ENCODE measurements at regions not wholly inside any gene's neighbourhood (a gene's known extent, or its start where the extent isn't known, plus 50 kb on each side); places are given as distances from the start of the nearest gene placed in this dataset.

DNA sequence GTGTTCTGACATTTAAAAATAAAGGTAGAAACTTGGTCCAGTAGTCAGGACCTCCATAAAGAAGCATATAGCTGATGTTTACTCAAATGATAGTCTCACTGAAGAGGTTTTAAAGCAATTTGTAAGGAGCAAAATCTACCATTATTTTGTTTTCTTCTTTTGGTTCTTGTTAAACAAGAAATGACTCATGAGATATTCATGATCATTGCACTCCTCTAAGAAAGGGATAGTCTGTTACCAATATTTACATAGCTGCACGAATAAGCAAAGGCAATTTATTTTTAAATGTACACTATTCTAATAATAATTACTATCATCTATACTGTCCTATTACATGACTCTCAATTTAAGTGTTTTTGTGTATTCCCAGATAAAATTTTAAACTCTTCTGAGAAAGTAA, 397.9 kb downstream of the FAM47B start:
- Histone ChIP-seq H3K14ac (ENCODE audit: low read length) (no peak overlapping the region), H2BK5ac (ENCODE audit: low read length) (no peak overlapping the region), H3K4me3 (ENCODE audit: low read length in 2 of 2) (no peak overlapping the region), H2BK120ac (ENCODE audit: low read depth, low read length) (no peak overlapping the region), H3K27ac (replicated peaks; ENCODE audit: low read length) (no peak overlapping the region), H4K8ac (ENCODE audit: low read depth, low read length) (no peak overlapping the region), H2AK5ac (ENCODE audit: low read depth, low read length) (no peak overlapping the region), H3K36me3 (replicated peaks in 1 of 2; ENCODE audit: control insufficient read depth in 2 of 2, insufficient read depth in 2 of 2, low read length in 2 of 2) (no peaks in the 10 kb centered on the region), H3K79me1 (ENCODE audit: low read depth, low read length) (no peaks in the 10 kb centered on the region), H3K18ac (ENCODE audit: low read length) (no peak overlapping the region), H2AFZ (ENCODE audit: low read length) (no peak overlapping the region), H3K4me2 (ENCODE audit: insufficient read depth, low read length, poor library complexity, severe bottlenecking) (no peak overlapping the region), H2BK12ac (ENCODE audit: low read length) (no peak overlapping the region), H3K9me3 (replicated peaks in 1 of 2; ENCODE audit: control insufficient read depth in 2 of 2, insufficient read depth in 1 of 2, low read depth in 1 of 2, low read length in 2 of 2) (no peaks in the 10 kb centered on the region), H3K27me3 (ENCODE audit: control insufficient read depth in 3 of 3, insufficient read depth in 3 of 3, low read depth in 1 of 3, low read length in 3 of 3) (no peaks in the 10 kb centered on the region), H3K9ac (ENCODE audit: low read depth, low read length, poor library complexity) (no peak overlapping the region), H3K4ac (ENCODE audit: low read length) (no peak overlapping the region), H3K4me1 (ENCODE audit: control insufficient read depth in 2 of 2, insufficient read depth in 1 of 2, low read depth in 1 of 2, low read length in 2 of 2) (no peaks in the 10 kb centered on the region), H4K91ac (ENCODE audit: low read depth, low read length, poor library complexity) (no peak overlapping the region), H2BK15ac (ENCODE audit: low read length) (no peak overlapping the region), H3K23ac (ENCODE audit: low read depth, low read length, poor library complexity) (no peak overlapping the region)
- WGBS, 2 donors (ENCODE audit: extremely low coverage in 2 of 2, insufficient read length in 2 of 2, insufficient replicate concordance in 1 of 2): no CpG with 5 or more reads among the region's 1 CpG
- no peak for DNase-seq (ENCODE audit: low spot score)

GRCh38 chrX:35351212-35351611, 408.6 kb downstream of the FAM47B start:
- no peak overlapping the region for H3K4ac ChIP-seq (ENCODE audit: low read length)
- no peaks in the 10 kb centered on the region for H3K27me3 ChIP-seq (ENCODE audit: control insufficient read depth in 3 of 3, insufficient read depth in 3 of 3, low read depth in 1 of 3, low read length in 3 of 3)
- H3K23ac ChIP-seq (ENCODE audit: low read depth, low read length, poor library complexity): no peak overlapping the region
- H4K8ac ChIP-seq (ENCODE audit: low read depth, low read length): no peak overlapping the region
- no peak overlapping the region for H2BK120ac ChIP-seq (ENCODE audit: low read depth, low read length)
- no peak overlapping the region for H2AK5ac ChIP-seq (ENCODE audit: low read depth, low read length)
- no peaks in the 10 kb centered on the region for H3K79me1 ChIP-seq (ENCODE audit: low read depth, low read length)
- DNase-seq (ENCODE audit: low spot score): no peak
- no peak overlapping the region for H2BK5ac ChIP-seq (ENCODE audit: low read length)
- H3K14ac ChIP-seq (ENCODE audit: low read length): no peak overlapping the region
- no peak overlapping the region for H2AFZ ChIP-seq (ENCODE audit: low read length)
- H3K4me2 ChIP-seq (ENCODE audit: insufficient read depth, low read length, poor library complexity, severe bottlenecking): no peak overlapping the region
- H3K36me3 ChIP-seq (replicated peaks in 1 of 2; ENCODE audit: control insufficient read depth in 2 of 2, insufficient read depth in 2 of 2, low read length in 2 of 2): no peaks in the 10 kb centered on the region
- H3K9ac ChIP-seq (ENCODE audit: low read depth, low read length, poor library complexity): no peak overlapping the region
- no peak overlapping the region for H2BK15ac ChIP-seq (ENCODE audit: low read length)
- no peaks in the 10 kb centered on the region for H3K4me1 ChIP-seq (ENCODE audit: control insufficient read depth in 2 of 2, insufficient read depth in 1 of 2, low read depth in 1 of 2, low read length in 2 of 2)
- no peaks in the 10 kb centered on the region for H3K9me3 ChIP-seq (replicated peaks in 1 of 2; ENCODE audit: control insufficient read depth in 2 of 2, insufficient read depth in 1 of 2, low read depth in 1 of 2, low read length in 2 of 2)
- no peak overlapping the region for H3K4me3 ChIP-seq (ENCODE audit: low read length in 2 of 2)
- H3K18ac ChIP-seq (ENCODE audit: low read length): no peak overlapping the region
- no CpG with 5 or more reads among the region's 1 CpG for WGBS, 2 donors (ENCODE audit: extremely low coverage in 2 of 2, insufficient read length in 2 of 2, insufficient replicate concordance in 1 of 2)
- H2BK12ac ChIP-seq (ENCODE audit: low read length): no peak overlapping the region
- no peak overlapping the region for H3K27ac ChIP-seq (replicated peaks; ENCODE audit: low read length)
- H4K91ac ChIP-seq (ENCODE audit: low read depth, low read length, poor library complexity): no peak overlapping the region

DNA sequence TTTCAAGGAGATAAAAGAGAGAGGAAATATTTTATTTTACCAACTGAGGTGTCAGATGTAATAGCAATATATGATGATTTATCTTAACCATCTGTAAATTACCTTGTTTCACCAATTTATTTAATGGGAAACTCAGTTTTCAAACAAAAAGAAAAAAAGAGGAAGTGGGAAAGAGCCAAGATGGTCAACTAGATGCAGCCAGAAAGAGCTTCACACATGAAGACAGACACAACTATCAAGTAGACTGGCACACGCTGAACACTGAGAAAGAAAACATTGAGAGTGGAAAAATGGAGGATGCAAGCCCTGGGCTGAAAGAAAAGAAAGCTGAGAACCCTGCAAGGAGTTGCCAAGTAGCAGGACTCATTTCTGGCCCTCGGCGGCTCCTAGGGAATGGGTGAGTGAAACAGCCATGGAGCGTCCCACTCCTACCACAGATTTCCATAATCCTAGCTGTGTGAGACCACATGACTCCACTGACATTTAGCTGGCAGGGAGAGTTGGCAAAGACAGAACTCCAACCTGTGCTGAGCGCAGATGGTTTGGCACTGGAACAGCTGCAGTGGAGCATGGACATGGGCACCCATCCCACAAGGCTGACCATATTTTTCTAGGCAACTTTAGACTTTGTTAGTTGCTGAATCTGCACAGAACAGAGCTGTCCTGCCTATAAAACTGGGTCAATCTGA, 409.3 kb downstream of the FAM47B start:
- Histone ChIP-seq H3K23ac (ENCODE audit: low read depth, low read length, poor library complexity) (no peak overlapping the region), H3K9ac (ENCODE audit: low read depth, low read length, poor library complexity) (no peak overlapping the region)
- no CpG with 5 or more reads among the region's 5 CpGs for WGBS, 2 donors (ENCODE audit: extremely low coverage in 2 of 2, insufficient read length in 2 of 2, insufficient replicate concordance in 1 of 2)

DNA sequence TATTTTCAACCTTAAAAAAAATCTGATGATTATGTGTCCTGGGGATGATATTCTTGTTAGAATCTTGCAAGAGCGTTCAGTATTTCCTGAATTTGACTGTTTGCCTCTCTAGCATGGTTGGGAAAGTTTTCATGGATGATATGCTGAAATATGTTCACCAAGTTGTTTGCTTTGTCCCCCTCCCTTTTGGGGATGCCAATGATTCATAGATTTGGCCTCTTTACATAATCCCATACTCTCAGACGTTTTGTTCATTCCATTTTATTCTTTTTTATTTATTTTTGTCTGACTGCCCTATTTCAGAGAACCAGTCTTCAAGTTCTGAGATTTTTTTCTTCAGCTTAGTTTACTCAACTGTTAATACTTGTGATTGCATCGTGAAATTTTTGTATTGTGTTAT, 415.1 kb downstream of the FAM47B start:
- Histone ChIP-seq H3K4ac (ENCODE audit: low read length) (no peak overlapping the region), H3K4me1 (ENCODE audit: control insufficient read depth in 2 of 2, insufficient read depth in 1 of 2, low read depth in 1 of 2, low read length in 2 of 2) (no peaks in the 10 kb centered on the region), H3K27ac (replicated peaks; ENCODE audit: low read length) (no peak overlapping the region), H3K36me3 (replicated peaks in 1 of 2; ENCODE audit: control insufficient read depth in 2 of 2, insufficient read depth in 2 of 2, low read length in 2 of 2) (no peaks in the 10 kb centered on the region), H2BK120ac (ENCODE audit: low read depth, low read length) (no peak overlapping the region), H3K4me2 (ENCODE audit: insufficient read depth, low read length, poor library complexity, severe bottlenecking) (no peak overlapping the region), H2AFZ (ENCODE audit: low read length) (no peak overlapping the region), H4K91ac (ENCODE audit: low read depth, low read length, poor library complexity) (no peak overlapping the region), H3K18ac (ENCODE audit: low read length) (no peak overlapping the region), H4K8ac (ENCODE audit: low read depth, low read length) (no peak overlapping the region), H2BK15ac (ENCODE audit: low read length) (no peak overlapping the region), H3K9me3 (replicated peaks in 1 of 2; ENCODE audit: control insufficient read depth in 2 of 2, insufficient read depth in 1 of 2, low read depth in 1 of 2, low read length in 2 of 2) (no peaks in the 10 kb centered on the region), H3K4me3 (ENCODE audit: low read length in 2 of 2) (no peak overlapping the region), H3K79me1 (ENCODE audit: low read depth, low read length) (no peaks in the 10 kb centered on the region), H2BK12ac (ENCODE audit: low read length) (no peak overlapping the region), H2AK5ac (ENCODE audit: low read depth, low read length) (no peak overlapping the region), H2BK5ac (ENCODE audit: low read length) (no peak overlapping the region), H3K27me3 (ENCODE audit: control insufficient read depth in 3 of 3, insufficient read depth in 3 of 3, low read depth in 1 of 3, low read length in 3 of 3) (no peaks in the 10 kb centered on the region), H3K14ac (ENCODE audit: low read length) (no peak overlapping the region), H3K23ac (ENCODE audit: low read depth, low read length, poor library complexity) (no peak overlapping the region), H3K9ac (ENCODE audit: low read depth, low read length, poor library complexity) (no peak overlapping the region)
- WGBS, 2 donors (ENCODE audit: extremely low coverage in 2 of 2, insufficient read length in 2 of 2, insufficient replicate concordance in 1 of 2): no CpG with 5 or more reads among the region's 3 CpGs
- DNase-seq (ENCODE audit: low spot score): no peak

More for the DNA sequence above, 409.3 kb downstream of the FAM47B start:
- Histone ChIP-seq H3K9me3 (replicated peaks in 1 of 2; ENCODE audit: control insufficient read depth in 2 of 2, insufficient read depth in 1 of 2, low read depth in 1 of 2, low read length in 2 of 2) (no peaks in the 10 kb centered on the region), H3K27ac (replicated peaks; ENCODE audit: low read length) (no peak overlapping the region), H3K18ac (ENCODE audit: low read length) (no peak overlapping the region), H3K36me3 (replicated peaks in 1 of 2; ENCODE audit: control insufficient read depth in 2 of 2, insufficient read depth in 2 of 2, low read length in 2 of 2) (no peaks in the 10 kb centered on the region), H3K4me1 (ENCODE audit: control insufficient read depth in 2 of 2, insufficient read depth in 1 of 2, low read depth in 1 of 2, low read length in 2 of 2) (no peaks in the 10 kb centered on the region), H3K27me3 (ENCODE audit: control insufficient read depth in 3 of 3, insufficient read depth in 3 of 3, low read depth in 1 of 3, low read length in 3 of 3) (no peaks in the 10 kb centered on the region), H2BK120ac (ENCODE audit: low read depth, low read length) (no peak overlapping the region), H2BK15ac (ENCODE audit: low read length) (no peak overlapping the region), H2AK5ac (ENCODE audit: low read depth, low read length) (no peak overlapping the region), H4K91ac (ENCODE audit: low read depth, low read length, poor library complexity) (no peak overlapping the region), H3K4ac (ENCODE audit: low read length) (no peak overlapping the region), H3K79me1 (ENCODE audit: low read depth, low read length) (no peaks in the 10 kb centered on the region), H3K4me2 (ENCODE audit: insufficient read depth, low read length, poor library complexity, severe bottlenecking) (no peak overlapping the region), H2BK5ac (ENCODE audit: low read length) (no peak overlapping the region), H3K4me3 (ENCODE audit: low read length in 2 of 2) (no peak overlapping the region), H3K14ac (ENCODE audit: low read length) (no peak overlapping the region), H4K8ac (ENCODE audit: low read depth, low read length) (no peak overlapping the region), H2BK12ac (ENCODE audit: low read length) (no peak overlapping the region), H2AFZ (ENCODE audit: low read length) (no peak overlapping the region)
- DNase-seq (ENCODE audit: low spot score): no peak
